B cell (primary cell): ENCODE measurements at regions not wholly inside any gene's neighbourhood (a gene's known extent, or its start where the extent isn't known, plus 50 kb on each side); places are given as distances from the start of the nearest gene placed in this dataset.

Experiments
- EZH2 ChIP-seq: IDR thresholded peaks from 2 replicates; pipeline ENCODE4 v1.6.1; 2012; ENCODE audit warnings: borderline replicate concordance, low read depth, mild to moderate bottlenecking, moderate library complexity, low read length; ENCODE audit not compliant: insufficient read depth, poor library complexity, severe bottlenecking
- TF ChIP-seq, protein P1 (sequence below): fragments of 200-600 bp; IDR thresholded peaks from one replicate; pipeline ENCODE4 v1.8.0; 2022; ENCODE audit warnings: antibody characterized with exemption, mild to moderate bottlenecking

DNA sequence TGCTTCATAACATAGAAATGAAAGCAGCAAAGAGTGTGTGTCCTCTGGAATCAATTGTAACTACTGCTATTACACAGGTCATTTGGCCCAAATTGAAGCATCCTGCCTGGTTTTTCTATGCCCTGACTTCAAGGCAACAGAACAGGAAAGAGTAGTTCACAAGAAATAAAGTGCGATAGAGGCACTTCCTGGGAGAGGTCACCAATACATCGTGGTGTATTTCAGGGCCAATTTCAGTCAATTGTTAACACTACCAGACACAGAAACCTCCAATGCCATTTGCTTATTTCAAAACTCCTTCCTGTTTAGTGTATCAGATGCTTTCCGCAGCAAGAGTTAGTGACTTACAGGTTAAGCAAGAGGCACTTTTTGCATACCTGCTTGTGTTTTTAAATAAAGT is 292.1 kb downstream of the ETAA1 start:
- TF ChIP-seq, protein P1, sequence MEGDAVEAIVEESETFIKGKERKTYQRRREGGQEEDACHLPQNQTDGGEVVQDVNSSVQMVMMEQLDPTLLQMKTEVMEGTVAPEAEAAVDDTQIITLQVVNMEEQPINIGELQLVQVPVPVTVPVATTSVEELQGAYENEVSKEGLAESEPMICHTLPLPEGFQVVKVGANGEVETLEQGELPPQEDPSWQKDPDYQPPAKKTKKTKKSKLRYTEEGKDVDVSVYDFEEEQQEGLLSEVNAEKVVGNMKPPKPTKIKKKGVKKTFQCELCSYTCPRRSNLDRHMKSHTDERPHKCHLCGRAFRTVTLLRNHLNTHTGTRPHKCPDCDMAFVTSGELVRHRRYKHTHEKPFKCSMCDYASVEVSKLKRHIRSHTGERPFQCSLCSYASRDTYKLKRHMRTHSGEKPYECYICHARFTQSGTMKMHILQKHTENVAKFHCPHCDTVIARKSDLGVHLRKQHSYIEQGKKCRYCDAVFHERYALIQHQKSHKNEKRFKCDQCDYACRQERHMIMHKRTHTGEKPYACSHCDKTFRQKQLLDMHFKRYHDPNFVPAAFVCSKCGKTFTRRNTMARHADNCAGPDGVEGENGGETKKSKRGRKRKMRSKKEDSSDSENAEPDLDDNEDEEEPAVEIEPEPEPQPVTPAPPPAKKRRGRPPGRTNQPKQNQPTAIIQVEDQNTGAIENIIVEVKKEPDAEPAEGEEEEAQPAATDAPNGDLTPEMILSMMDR = no peak
- no peak for TF ChIP-seq EZH2
